H4 (cell line): ENCODE measurements at regions not wholly inside any gene's neighbourhood (a gene's known extent, or its start where the extent isn't known, plus 50 kb on each side); places are given as distances from the start of the nearest gene placed in this dataset.
A peak's percentile ranks its signal among the peaks of the same experiment; 100 is the strongest.
"Not testable (repeated sequence)": the region's sequence is repeated elsewhere in the genome, so short reads cannot be mapped to it uniquely, and the experiment has no call there.

Experiments used
- DNase-seq: peaks from one replicate; pipeline ENCODE4 v3.0.0-alpha.2; 2015; ENCODE audit warnings: low spot score

GRCh38 chr3:10665592-10665991, 150.4 kb upstream of the SLC6A11 start:
- no peak for DNase-seq

DNA sequence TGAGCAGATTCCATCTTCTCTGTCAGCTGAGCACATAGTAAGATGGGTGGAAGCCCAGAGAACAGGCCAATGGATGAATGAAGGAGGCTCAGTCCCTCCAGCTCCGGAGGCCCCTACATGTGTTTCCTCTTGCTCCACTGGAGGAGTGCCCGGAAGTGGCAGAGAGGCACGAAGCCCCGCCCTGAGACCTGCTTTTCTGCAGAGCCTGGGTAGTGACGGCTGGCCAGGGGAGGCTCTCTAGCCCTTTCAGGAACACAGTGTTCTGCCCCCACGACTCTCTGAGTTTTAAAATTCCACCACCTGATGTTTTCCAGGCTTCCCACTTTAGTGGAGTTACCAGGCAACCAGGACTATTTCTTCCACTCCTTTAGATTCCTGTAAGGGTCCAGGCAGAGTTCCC, 149.4 kb upstream of the SLC6A11 start:
- peak; percentile 25 for DNase-seq

- DNase-seq, result no peak
Measured at GRCh38 chr3:10667269-10667668, 148.8 kb upstream of the SLC6A11 start.

DNA sequence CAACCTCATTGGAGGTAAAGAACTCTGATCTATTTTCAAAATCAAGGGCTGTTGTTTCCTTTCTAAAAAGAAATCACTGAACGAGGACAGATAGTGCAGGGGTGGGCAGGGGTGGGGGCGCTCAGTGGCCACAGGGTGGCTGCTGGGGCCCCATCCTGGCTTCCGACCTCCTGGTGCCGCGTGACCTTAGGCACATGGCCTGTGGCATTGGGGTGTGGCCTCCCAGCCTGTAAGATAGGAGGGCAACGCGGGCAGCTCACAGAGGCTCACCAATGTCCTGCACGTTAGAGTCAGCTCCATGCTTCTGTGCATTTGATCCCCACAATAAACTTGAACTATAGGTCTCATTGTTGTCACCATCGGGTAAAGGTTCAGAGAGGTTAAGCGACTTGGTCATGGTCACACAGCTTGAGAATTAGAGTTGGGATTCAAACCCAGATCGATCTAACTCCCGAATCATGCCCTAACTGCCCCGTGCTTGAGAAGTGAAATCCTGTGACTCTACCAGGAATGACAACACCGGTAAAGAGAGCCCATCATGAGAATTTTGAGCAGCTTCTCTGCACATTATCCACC, 148.0 kb upstream of the SLC6A11 start:
- DNase-seq, result no peak

- no peak for DNase-seq
Measured at GRCh38 chr3:10669490-10670048, 146.5 kb upstream of the SLC6A11 start.

- DNase-seq, result no peak
Measured at GRCh38 chr3:10672422-10672821, 143.6 kb upstream of the SLC6A11 start.

GRCh38 chr3:10674578-10674977, 141.4 kb upstream of the SLC6A11 start:
- no peak for DNase-seq

DNA sequence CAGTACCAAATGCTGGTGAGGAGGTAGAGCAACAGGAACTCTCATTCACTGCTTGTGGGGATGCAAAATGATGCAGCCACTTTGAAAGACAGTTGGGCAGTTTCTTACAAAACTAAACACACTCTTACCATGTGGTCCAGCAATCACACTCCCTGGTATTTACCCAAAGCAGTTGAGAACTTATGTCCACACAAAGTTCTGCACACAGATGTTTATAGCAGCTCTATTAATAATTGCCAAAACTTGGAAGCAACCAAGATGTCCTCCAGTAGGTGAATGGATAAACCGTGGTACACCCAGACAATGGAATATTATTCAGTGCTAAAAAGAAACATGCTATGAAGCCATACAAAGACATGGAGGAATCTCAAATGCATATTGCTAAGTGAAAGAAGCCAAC, 139.1 kb upstream of the SLC6A11 start:
- DNase-seq, result no peak

DNA sequence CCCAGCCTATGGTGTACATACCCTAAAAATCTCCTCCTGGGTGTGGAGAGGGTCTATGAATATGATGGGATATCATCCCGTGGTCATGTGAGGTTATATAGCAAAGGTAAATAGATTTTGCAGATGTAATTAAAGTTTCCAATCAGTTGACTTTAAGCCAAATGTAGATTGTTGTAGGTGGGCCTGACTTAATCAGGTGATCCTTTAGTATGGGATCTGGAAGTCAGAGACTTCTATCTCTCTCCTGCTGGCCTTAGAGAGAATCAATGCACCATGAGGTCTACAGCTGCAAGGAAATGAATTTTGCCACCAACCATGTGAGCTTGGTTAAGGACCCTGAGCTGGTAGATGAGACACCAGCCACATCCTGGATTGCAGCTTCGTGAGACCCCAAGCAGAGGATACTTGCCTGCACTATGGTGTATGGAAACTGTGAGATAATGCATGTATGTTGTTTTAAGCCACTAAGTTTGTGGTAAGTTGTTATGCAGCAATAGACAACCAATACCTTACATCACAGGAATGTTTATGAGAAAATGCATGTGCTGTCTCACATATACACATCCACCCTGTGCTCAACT, 137.1 kb upstream of the SLC6A11 start:
- no peak for DNase-seq

DNA sequence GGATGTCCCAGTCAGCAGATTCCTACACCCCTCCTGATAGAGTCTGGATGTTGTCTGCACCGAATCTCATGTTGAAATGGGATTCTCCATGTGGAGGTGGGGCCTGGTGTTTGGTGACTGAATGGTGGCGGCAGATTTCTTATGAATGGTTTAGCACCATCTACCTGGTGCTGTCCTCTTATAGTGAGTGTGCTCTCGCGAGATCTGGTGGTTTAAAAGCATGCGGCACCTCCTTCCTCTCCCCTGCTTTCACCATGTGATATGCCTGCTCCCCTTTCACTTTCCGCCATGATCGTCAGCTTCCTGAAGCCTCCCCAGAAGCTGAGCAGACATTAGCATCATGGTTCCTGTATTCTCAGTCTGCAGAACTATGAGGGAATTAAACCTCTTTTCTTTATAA, 135.2 kb upstream of the SLC6A11 start:
- no peak for DNase-seq

DNA sequence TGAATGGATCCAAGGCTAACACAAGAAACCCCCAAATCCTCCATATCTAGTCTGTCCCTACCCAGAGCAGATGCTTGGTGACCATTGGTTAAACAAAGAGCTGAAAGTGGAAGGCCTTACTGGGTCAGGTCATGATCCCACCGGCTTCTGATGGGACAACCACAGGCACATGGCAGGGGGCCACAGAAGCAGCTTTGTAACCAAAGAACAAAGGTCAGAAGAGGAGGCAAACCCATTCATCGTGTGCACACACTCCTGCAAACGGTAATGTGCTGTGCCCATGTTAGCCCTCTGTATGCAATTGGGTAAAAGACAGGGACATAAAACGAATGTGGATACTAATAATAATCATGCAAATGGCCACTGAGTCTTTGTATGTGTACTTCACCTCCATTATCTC, 133.3 kb upstream of the SLC6A11 start:
- DNase-seq, result no peak

- DNase-seq, result no peak
Measured at GRCh38 chr3:10683106-10683505, 132.9 kb upstream of the SLC6A11 start.

GRCh38 chr3:10688126-10688525, 127.9 kb upstream of the SLC6A11 start:
- DNase-seq, result no peak

- DNase-seq, result no peak
Measured at GRCh38 chr3:10688548-10689172, 127.4 kb upstream of the SLC6A11 start.

DNA sequence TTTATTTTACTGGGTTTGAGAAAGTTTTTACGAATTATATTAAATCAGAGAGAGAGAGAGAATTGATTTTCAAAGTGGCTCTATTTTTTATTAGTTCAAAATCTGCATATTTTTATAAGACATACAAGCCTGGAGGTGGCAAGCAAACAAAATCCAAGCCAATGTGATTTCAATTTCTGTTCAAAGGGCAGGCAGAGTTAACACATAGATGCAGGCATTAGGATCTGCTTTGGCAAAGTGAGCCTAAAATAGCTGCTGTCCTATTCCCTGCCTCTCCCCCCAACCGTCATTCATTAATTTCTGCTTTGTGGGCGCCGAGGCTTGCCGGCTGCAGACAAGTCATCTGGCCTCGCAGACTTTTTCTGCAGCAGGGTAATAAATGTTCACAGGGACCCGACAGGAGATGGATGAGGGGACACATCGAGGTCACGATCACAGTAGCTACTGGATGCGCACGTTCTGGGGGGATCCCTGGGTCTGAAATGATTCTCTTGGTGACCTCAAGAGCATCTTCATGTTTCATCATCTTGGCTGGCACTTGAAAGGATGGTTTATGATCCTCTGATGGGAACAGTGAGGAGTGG, 123.9 kb upstream of the SLC6A11 start:
- DNase-seq, result no peak

GRCh38 chr3:10693457-10693856, 122.6 kb upstream of the SLC6A11 start:
- no peak for DNase-seq

DNA sequence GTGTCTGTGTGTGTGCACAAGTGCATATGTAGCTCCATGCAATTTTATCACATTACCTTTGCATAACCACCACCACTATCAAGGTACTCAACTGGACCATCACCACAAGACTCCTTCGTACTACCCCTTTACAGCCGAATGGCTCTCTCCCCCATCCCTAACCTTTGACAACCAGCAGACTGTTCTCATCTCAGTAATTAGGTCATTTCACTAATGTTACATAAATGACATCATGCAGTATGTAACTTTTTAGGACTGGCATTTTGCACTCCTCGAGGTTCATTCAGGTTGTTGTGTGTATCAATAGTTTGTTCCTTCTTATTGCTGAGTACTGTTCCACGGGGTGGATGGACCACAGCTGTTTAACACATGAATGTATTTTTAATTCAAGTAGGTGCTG, 121.8 kb upstream of the SLC6A11 start:
- no peak for DNase-seq

DNA sequence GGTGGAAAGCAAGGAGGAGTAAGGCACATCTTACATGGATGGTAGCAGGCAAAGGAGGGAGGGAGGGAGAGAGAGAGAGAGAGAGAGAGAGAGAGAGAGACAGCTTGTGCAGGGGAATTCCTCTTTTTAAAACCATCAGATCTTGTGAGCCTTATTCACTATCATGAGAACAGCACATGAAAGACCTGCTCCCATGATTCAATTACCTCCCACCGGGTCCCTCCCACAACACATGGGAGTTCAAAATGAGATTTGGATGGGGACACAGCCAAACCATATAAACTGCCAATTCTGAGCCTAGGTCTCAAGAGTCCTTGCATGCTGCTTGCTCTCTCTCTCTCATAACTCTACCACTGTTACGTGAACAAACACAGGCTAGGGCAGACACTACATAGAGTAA, 120.8 kb upstream of the SLC6A11 start:
- not testable (repeated sequence) for DNase-seq

DNA sequence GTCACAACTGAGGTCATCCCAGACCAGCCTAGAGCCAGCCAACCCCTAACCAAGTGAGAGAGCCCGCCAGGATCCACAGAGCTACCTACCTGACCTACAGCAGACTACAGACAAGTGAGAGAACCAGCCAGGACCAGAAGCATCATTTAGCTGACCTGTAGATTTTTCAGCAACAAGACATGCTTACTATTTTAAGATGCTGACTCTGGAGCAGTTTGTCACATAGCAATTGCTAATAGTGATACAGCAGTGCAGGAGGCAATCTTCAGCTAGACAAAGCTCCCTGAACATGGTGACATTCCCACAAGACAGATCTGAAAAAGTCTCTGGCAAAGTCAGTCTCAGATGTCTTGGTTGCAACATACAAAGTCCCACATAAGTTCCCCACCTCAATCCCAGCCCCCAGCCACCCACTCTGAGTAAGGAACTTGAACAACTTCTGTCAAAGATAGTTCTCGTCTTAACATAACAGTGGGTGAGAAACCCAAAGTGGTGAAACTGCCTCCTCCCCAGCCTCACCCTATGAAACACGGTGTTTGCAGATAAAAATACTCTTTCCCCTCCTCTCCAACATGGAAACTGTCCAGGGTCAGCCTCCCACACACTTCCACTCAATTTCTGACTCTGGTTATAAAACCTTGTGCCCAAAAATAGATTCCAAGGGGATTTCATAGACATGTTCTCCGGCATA, 120.3 kb upstream of the SLC6A11 start:
- DNase-seq, result no peak

DNA sequence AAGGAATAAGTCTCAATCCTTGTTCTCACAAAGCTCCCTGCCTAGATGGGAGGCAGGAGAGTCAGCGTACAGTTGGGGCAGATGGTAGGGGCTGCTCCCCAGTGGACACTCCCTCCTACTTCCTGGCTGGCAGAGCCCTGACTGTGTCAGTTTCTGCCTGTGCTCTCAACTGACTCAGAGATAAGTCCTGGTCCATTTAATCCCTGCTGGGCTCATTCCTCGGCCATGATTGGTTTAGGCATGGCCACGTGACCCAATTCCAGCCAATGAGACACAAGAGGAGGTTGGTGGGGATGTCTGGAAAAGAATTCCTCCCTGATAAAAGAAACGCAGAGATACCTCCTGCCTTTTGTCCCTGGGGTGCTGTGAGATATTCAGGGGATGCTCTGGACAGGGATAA, 118.1 kb upstream of the SLC6A11 start:
- DNase-seq, result peak; percentile 22

- DNase-seq, result no peak
Measured at GRCh38 chr3:10700821-10701220, 115.2 kb upstream of the SLC6A11 start.

- no peak for DNase-seq
Measured at GRCh38 chr3:10702961-10703740, 112.9 kb upstream of the SLC6A11 start.
